HUDEP-2 (cell line): ENCODE measurements at regions not wholly inside any gene's neighbourhood (a gene's known extent, or its start where the extent isn't known, plus 50 kb on each side); places are given as distances from the start of the nearest gene placed in this dataset.

Source experiments
- DNase-seq, 76 experiments: peaks; one replicate each; lab custom pipeline; 2025; ENCODE audit not compliant: unreplicated experiment in 76 of 76; lab: John Stamatoyannopoulos, UW

GRCh38 chr5:58403822-58404433 is 56.0 kb downstream of the PLK2 start:
- DNase-seq: no peak

GRCh38 chr5:58401701-58402100 is 58.2 kb downstream of the PLK2 start:
- no peak for DNase-seq

GRCh38 chr5:58400737-58401136 is 59.1 kb downstream of the PLK2 start:
- DNase-seq: no peak

GRCh38 chr5:58399951-58400350 is 59.9 kb downstream of the PLK2 start:
- DNase-seq: no peak

- no peak for DNase-seq
These were observed 65.5 kb downstream of the PLK2 start for GRCh38 chr5:58394339-58394738.

GRCh38 chr5:58393716-58394115 is 66.2 kb downstream of the PLK2 start:
- DNase-seq: no peak

- no peak for DNase-seq
These were observed 67.4 kb downstream of the PLK2 start for GRCh38 chr5:58392496-58392895.

- no peak for DNase-seq
These were observed 76.4 kb downstream of the PLK2 start for GRCh38 chr5:58383448-58383847.

- peak in 1 of 76 experiments; percentile 6 for DNase-seq
These were observed 77.8 kb downstream of the PLK2 start for GRCh38 chr5:58382131-58382534.

GRCh38 chr5:58381566-58381965 is 78.3 kb downstream of the PLK2 start:
- DNase-seq: no peak

- DNase-seq: no peak
These were observed 79.2 kb downstream of the PLK2 start for GRCh38 chr5:58380655-58381054.

GRCh38 chr5:58378613-58379390 is 81.1 kb downstream of the PLK2 start:
- no peak for DNase-seq

GRCh38 chr5:58370606-58371005 is 89.3 kb downstream of the PLK2 start:
- DNase-seq: no peak

- no peak for DNase-seq
These were observed 90.2 kb downstream of the PLK2 start for GRCh38 chr5:58369513-58370190.

GRCh38 chr5:58366461-58366860 is 93.4 kb downstream of the PLK2 start:
- DNase-seq: no peak

GRCh38 chr5:58365791-58366190 is 94.1 kb downstream of the PLK2 start:
- DNase-seq: no peak

GRCh38 chr5:58363461-58364249 is 96.2 kb downstream of the PLK2 start:
- no peak for DNase-seq

- no peak for DNase-seq
These were observed 97.8 kb downstream of the PLK2 start for GRCh38 chr5:58362135-58362534.

GRCh38 chr5:58360794-58361193 is 99.1 kb downstream of the PLK2 start:
- no peak for DNase-seq

GRCh38 chr5:58359981-58360380 is 99.9 kb downstream of the PLK2 start:
- DNase-seq: no peak
